GM19328 (cell line): ENCODE measurements at regions not wholly inside any gene's neighbourhood (a gene's known extent, or its start where the extent isn't known, plus 50 kb on each side); places are given as distances from the start of the nearest gene placed in this dataset.

Source experiments
- ATAC-seq: cut with Tn5 transposase; IDR thresholded peaks from one replicate; pipeline ENCODE4 v1.9.1; 2021; ENCODE audit warnings: mild to moderate bottlenecking, moderate library complexity; ENCODE audit not compliant: unreplicated experiment

DNA sequence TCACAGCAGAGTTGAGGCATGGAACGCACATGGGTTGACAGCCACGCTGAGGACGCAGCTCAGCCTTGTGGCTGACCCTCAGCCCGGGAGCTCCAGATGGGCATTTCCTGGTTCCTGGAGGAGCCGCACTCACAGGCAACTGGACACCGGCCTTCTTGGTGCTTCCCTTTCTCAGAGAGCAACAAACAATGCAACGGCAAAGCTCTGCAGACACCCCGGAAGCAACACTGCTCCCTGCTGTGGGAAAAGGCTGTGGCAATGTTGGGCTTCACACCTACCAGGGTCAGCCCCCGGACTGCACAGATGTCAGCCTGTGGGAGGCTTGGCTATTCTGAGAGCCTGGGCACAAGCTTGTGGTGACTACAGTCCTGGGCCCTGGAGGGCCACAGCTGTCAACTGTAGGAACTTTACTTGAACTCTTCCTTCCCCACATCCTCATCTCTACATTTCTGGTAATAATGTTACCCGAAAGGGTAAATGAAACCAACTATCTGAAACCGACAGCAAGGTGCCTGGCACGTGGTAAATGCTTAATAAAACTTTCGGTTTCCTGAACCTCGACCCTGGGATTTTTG, 597.5 kb upstream of the MKI67 start:
- no peak for ATAC-seq

- ATAC-seq: no peak
Observed at GRCh38 chr10:128725531-128725930, 599.3 kb upstream of the MKI67 start.

GRCh38 chr10:128727114-128727513, 600.9 kb upstream of the MKI67 start:
- ATAC-seq: no peak

- no peak for ATAC-seq
Observed at GRCh38 chr10:128729910-128730420, 603.7 kb upstream of the MKI67 start.

DNA sequence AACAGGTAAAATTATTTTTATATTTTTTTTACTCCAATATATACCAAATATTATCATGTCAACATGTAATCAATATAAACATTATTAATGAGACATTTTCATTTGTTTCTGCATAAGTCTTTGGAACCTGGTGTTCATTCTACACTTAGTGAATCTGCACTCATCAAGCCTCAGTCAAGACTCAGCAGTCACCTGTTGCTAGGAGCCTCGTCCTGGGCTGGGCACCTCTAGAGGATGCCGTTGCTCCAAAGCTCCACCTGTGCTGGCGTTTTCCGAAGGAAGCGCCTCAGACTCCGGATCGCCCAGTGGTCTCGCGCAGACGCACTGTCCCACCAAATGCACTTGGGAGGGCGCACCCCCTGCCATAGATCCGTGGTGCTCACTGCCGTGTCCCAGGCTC, 604.7 kb upstream of the MKI67 start:
- ATAC-seq: no peak

DNA sequence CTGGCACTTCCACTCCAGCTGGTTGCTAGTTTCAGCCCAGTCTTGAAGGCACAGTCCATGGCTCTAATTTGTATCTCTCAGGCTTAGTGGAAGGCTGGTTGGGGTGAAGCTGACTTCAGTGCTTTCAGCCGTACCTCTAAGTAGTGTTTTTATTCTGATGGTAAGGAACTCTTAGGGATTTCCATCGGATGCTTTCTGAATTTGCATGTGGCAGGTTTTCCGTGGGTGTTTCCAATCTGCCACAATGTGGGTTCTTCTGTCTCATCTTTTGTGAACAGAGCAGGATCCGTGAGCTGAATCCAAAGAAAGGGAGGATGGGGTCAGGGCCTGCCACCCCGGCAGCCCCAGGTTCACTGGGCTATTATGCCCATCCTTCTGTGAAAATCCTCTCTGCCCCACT, 607.9 kb upstream of the MKI67 start:
- ATAC-seq: no peak

- no peak for ATAC-seq
Observed at GRCh38 chr10:128734734-128735133, 608.5 kb upstream of the MKI67 start.

DNA sequence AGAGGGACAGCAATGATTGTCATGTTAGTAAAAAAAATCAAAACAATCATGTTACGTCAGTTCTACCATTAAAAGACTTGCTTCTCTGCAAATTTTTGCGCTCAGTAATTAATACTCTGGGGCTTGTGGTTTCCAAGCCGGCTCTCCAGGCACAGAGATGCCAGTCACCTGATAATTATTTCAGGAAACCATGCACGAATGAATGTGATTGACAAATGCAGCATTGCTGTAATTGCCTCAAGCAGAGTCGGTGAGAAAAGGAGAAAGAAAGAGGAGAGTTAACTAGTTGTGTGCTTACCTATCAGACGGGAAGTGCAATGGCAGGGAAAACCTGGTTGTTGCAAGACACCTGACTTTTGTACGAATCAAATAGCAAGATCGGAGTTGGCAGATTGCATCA, 609.8 kb upstream of the MKI67 start:
- ATAC-seq: no peak

- ATAC-seq: no peak
Observed at GRCh38 chr10:128738386-128738915, 612.2 kb upstream of the MKI67 start.

- no peak for ATAC-seq
Observed at GRCh38 chr10:128739930-128740329, 613.7 kb upstream of the MKI67 start.

DNA sequence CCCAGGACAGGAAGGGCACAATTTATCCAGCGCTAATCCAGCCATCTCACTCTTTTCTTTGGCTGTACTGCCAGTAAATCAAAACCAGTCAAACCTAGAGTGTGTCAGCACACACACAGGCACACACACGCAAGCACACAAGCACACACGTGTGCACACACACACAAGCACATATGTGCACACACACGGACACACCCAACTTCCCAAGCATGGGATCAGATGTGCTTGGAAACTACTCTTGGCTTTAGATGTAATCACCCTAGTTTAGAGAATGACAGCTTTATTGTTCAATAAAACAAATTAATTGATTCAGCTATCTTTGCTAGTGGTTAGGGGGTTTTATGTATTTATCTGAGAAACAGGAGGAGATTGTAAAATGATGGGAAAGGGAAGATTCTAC, 615.0 kb upstream of the MKI67 start:
- no peak for ATAC-seq

DNA sequence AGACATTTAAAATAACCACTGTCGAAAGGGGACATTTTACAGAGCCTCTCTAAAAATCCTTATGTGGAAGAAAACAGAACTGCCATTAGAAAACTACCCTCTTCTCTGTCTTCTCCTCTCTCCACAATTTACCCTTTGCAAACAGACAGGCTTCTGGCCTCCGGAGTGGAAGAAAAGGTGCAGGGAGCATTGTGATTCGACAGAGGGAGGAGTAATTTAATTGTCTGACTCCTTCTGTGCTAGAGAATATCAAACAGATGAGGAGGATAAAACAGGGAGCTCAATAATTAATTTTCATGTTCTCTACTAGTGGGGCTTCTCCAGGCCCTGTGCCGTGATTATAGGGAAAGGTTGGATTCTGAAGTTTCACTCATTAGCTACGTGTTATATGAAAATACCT, 615.5 kb upstream of the MKI67 start:
- ATAC-seq: no peak

GRCh38 chr10:128744092-128744491, 617.9 kb upstream of the MKI67 start:
- no peak for ATAC-seq

GRCh38 chr10:128744811-128745305, 618.6 kb upstream of the MKI67 start:
- no peak for ATAC-seq

GRCh38 chr10:128747582-128748346, 621.5 kb upstream of the MKI67 start:
- no peak for ATAC-seq

DNA sequence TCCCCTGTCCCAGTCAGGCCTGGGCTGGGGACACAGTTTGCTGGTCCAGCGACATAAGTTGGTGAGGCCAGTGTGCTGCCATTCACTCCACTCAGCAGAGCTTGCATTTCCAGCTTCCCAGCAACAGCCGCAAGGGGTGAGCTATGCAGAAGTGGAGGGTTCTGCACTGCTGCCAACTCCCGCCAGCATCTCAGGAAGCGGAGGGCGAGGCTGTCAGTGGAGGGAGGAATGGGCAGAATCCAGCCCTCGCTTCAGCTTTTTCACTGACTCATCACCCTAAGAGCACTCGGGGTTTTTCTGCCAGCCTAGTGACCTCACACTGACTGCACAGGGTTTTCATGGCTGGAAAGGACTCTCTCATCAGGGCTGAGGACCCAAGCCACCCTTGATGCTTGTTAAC, 625.1 kb upstream of the MKI67 start:
- no peak for ATAC-seq

GRCh38 chr10:128751851-128752250, 625.6 kb upstream of the MKI67 start:
- ATAC-seq: no peak

- no peak for ATAC-seq
Observed at GRCh38 chr10:128759174-128759573, 633.0 kb upstream of the MKI67 start.

DNA sequence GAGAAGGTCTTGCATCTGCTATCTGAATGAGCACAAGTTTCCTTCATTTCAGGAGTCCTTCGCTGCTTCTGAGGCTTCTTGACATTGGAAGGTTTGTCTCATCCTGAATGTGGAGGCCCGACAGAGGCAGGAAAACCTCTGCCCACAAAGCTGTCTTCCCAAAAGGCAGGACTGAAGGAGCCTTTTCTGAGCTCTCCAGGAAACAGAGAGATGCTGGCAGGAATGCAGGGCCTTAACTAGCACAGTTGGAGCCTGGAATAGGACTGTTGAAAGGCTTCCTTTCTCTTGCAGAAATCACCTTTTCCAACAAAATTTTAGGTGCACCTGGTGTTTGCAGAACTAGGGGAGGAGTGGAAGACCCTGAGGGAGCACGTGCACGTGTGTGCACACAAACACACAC, 637.4 kb upstream of the MKI67 start:
- no peak for ATAC-seq

- ATAC-seq: no peak
Observed at GRCh38 chr10:128764190-128764589, 638.0 kb upstream of the MKI67 start.

GRCh38 chr10:128766915-128767314, 640.7 kb upstream of the MKI67 start:
- no peak for ATAC-seq

- ATAC-seq: no peak
Observed at GRCh38 chr10:128774979-128775378, 648.8 kb upstream of the MKI67 start.
